K562 (cell line): ENCODE measurements at regions not wholly inside any gene's neighbourhood (a gene's known extent, or its start where the extent isn't known, plus 50 kb on each side); places are given as distances from the start of the nearest gene placed in this dataset.

Experiments used
- CREB3 ChIP-seq: fragments of 450-650 bp; conservative IDR thresholded peaks from 2 replicates; pipeline ENCODE4 v1.6.1; 2016; ENCODE audit warnings: missing genetic modification characterization, low read depth, mild to moderate bottlenecking, missing compliant biosample characterization, moderate library complexity
- HOXB6 ChIP-seq: fragments of 250-450 bp; sonication (Bioruptor Pico); IDR thresholded peaks from 2 replicates; pipeline ENCODE4 v1.5.1; 2022; ENCODE audit warnings: mild to moderate bottlenecking, borderline replicate concordance
- PCBP1 ChIP-seq: fragments of 200-400 bp; formaldehyde crosslinking; IDR thresholded peaks from 2 replicates; pipeline ENCODE4 v1.6.1; 2018; ENCODE audit warnings: mild to moderate bottlenecking, low read depth, low read length; ENCODE audit not compliant: poor library complexity, severe bottlenecking
- PRMT5 ChIP-seq: sonication (generic); formaldehyde crosslinking; IDR thresholded peaks from 2 replicates; pipeline ENCODE4 v1.5.0; 2020; ENCODE audit warnings: missing genetic modification reagents
- SMARCB1 ChIP-seq: IDR thresholded peaks from 2 replicates; pipeline ENCODE4 v1.6.1; 2011; ENCODE audit warnings: improper control_type of control experiment, low read depth; ENCODE audit not compliant: insufficient read length
- TSC22D4 ChIP-seq: fragments of 450-650 bp; IDR thresholded peaks from 2 replicates; pipeline ENCODE4 v1.6.1; 2016; ENCODE audit warnings: missing genetic modification characterization, missing biosample characterization, control low read depth
- ZNF592 ChIP-seq: fragments of 450-650 bp; IDR thresholded peaks from 2 replicates; pipeline ENCODE4 v1.6.1; 2017; ENCODE audit warnings: antibody characterized with exemption, mild to moderate bottlenecking
- ZNF75A ChIP-seq: fragments of 450-650 bp; formaldehyde crosslinking; IDR thresholded peaks from 2 replicates; pipeline ENCODE4 v1.4.0; 2020; ENCODE audit warnings: mild to moderate bottlenecking

- no peak for TF ChIP-seq ZNF592
- no peak for TF ChIP-seq PRMT5
- TF ChIP-seq HOXB6, result no peak
- no peak for TF ChIP-seq TSC22D4 (tag)
- no peak for TF ChIP-seq CREB3 (tag)
- TF ChIP-seq SMARCB1, result no peak
- TF ChIP-seq ZNF75A (CRISPR knock-in tag), result no peak
- no peak for TF ChIP-seq PCBP1
These were observed 604.4 kb downstream of the TDRD15 start (continued) for GRCh38 chr2:21728133-21728532.
